NCI-H2196 treated with DMSO at 0.1 percent for 48 hours (cell line): ENCODE measurements at regions not wholly inside any gene's neighbourhood (a gene's known extent, or its start where the extent isn't known, plus 50 kb on each side); places are given as distances from the start of the nearest gene placed in this dataset.
"Not testable (repeated sequence)": the region's sequence is repeated elsewhere in the genome, so short reads cannot be mapped to it uniquely, and the experiment has no call there.

Experiments
- DNase-seq: peaks from one replicate; lab custom pipeline; 2025; ENCODE audit not compliant: unreplicated experiment; lab: John Stamatoyannopoulos, UW

DNA sequence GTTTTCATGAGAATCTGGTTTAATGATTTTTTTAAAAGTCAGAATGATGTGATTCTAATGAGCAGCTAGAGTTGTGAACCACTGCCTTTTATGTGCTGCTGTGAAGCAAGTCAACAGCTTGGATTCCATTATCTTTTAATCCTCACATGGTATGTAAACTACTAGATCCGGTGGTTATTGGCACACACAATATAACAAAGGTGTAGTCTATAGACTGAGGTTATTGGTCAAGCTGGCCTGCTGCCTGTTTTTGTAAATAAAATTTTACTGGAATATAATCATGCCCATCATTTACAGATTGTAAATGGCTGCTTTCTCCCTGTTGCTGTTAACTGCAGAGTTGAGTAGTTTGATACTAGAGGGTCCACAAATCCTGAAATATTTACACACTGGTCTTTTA lies 103.1 kb downstream of the OTOL1 start:
- no peak for DNase-seq

DNA sequence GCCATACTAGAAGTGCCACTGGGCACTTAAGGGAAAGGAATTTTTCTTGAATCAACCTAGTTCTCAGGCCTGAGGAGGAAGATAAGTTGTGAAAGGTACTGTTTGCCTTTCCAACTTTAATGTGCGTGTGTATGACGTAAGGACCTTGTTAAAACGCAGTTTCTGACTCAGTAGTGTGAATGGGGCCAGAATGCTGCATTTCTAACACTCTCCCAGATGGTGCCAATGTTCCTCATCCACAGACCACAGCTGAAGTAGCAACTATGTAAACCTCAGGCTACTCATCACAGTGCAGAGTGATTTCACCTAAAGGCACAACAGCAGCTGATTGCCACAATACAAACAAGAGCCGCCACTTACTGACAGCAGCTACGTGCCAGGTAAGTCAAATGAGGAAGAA lies 103.6 kb downstream of the OTOL1 start:
- DNase-seq = no peak

DNA sequence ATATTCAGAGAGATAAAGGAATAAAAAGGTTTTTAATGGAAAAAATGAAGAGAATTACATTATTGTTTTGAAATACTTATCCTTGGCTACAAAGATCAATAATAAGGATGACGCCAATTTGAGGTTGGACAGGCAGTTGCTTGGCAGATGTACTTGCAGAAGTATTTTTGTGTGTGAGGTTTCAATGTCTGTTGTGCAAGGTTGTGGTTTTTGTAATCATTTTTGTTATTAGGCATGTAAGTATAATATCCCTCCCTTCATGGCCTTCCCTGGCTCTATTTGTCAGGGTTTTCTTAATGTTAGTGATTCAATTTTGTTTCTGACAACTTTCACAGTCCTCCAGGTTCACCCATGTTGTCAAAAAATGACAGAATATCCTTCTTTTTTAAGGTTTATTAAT lies 105.9 kb downstream of the OTOL1 start:
- no peak for DNase-seq

DNA sequence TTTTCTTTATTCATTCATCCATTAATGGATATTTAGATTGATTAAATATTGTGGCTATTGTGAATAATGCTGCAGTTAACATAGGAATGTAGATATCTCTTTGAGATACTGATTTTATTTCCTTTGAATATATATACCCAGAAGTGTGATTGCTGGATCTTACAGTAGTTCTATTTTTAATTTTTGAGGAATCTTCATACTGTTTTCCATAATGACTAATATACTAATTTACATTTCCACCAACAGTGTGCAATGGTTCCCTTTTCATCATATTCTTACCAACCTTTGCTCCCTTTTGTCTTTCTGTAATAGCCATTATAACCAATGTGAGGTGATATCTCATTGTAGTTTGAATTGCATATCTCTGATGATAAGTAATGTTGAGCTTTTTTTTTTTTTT lies 106.3 kb downstream of the OTOL1 start:
- DNase-seq = no peak

DNA sequence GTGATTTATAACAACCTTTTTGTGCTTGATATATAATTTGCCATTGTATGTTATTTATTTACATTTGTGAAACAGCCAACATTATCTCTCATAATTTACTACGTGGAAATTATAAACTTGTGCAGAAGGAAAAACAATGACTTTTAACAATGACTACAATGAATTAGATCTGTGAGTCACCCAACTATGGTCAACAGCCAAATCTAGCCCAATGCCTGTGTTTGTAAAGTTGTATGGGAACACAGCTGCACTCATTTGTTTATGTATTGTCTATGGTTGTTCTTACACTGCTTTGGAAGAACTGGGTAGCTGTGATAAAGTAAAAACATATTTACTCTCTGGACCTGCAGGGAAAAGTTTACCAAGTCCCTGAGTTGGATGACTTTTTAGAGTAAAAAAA lies 110.4 kb downstream of the OTOL1 start:
- no peak for DNase-seq

DNA sequence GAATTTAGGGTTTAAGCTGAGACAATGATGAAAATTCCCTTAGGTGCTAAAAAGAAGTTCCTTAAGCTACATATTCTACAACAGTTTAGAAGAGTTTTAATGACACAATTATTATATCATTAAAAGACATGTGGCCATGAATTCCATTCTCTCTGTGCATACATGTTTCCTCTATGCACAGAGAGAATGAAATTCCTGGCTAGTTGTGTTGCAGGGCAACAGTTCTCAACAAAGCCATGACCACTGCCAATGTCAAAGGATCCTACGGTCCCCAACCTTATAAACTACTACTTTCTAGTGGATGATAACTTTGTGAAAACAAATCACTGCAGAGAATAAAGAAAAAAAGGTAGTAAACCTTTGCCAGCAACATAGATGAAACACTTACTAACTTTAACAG lies 122.7 kb downstream of the OTOL1 start:
- DNase-seq = no peak

DNA sequence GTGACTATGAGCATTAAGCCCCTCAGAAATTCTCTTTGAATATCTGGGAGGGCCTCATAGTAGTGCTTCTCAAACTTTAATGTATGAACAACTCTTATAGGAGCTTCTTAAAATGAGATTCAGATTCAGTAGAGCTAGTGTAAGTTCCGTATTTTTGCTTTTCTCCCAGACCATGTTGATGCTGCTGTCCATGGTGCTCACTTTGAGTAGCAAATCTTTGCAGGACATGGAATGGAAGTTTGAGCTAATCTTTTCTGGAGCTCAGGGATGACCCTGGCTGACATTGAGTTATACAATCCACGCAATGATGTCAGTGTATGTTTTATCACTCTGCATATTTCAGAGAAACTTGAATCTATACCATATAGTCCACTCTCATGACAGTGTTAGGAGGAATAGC lies 134.2 kb downstream of the OTOL1 start:
- no peak for DNase-seq

DNA sequence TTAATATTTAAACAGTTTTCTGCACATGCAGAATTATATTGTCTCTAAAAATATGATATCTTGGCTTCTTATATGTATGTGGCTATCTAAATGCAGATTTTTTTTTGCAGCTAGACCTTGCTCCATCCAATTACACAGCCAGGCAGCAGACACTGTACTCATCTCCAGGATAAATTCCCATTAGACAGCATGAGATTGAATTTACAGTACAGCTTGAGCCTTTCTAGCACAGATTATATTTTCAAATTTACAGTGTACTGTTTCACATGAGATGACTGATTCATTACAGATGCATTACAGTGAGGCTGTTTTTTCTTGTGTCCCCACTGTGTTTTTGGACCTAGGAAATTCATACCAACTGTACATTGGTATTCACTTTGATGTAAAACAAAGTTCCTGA lies 134.9 kb downstream of the OTOL1 start:
- no peak for DNase-seq

DNA sequence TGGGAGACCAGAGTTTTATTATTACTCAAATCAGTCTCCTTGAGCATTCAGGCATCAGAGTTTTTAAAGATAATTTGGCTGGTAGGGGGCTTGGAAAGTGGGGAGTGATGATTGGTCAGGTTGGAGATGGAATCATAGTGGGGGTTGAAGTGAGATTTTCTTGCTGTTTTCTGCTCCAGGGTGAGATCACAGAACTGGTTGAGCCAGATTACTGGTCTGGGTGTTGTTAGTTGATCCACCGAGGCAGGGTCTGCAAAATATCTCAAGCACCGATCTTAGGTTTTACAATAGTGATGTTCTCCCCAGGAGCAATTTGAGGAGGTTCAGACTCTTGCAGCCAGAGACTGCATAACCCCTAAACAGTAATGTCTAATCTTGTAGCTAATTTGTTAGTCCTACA lies 141.0 kb downstream of the OTOL1 start:
- DNase-seq = no peak

DNA sequence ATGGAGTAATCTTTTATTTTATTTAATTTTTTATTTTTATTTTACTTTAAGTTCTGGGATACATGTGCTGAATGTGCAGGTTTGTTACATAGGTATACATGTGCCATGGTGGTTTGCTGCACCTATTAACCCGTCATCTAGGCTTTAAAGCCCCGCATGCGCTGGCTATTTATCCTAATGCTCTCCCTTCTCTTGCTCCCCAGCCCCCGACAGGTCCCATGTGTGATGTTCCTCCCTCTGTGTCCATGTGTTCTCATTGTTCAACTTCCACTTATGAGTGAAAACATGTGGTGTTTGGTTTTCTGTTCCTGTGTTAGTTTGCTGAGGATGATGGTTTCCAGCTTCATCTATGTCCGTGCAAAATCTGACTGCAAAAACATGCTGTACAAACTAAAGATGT lies 142.5 kb downstream of the OTOL1 start:
- not testable (repeated sequence) for DNase-seq

DNA sequence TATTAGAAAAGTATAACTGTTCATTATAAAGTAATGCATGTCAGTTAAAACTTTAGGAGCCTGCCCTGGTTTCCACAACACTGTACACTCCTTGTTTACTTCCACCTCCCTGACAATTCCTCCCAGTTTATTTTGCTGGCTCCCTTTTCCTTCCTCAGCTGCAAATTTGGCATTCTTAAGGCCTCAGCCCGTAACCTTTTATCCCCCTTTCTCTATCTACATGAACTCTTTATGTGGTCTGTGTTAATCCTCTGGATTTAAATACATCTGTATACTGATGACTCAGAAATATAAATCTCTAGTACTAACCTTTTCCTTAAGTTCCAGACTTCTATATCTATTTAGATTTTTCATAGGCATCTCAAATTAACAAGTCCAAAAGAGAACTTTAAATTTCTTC lies 143.6 kb downstream of the OTOL1 start:
- no peak for DNase-seq

DNA sequence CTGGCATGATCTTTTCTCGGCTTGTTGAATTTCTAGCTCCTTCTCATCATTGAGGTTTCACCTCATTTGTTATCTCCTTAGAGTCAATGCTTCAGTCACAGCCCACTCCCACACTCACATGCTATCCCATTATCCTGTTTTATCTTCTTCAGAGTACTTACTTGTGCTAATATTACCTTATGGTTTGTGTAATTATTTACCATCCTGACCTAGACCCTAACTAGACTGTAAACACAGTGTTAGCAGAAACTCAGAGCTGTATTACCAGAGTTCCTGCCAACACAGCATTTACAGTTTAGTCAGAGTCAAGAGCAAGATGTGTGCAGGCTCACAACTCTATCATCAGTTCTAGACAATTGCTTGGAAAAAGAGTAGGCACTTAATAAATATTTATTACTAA lies 144.7 kb downstream of the OTOL1 start:
- DNase-seq = no peak

DNA sequence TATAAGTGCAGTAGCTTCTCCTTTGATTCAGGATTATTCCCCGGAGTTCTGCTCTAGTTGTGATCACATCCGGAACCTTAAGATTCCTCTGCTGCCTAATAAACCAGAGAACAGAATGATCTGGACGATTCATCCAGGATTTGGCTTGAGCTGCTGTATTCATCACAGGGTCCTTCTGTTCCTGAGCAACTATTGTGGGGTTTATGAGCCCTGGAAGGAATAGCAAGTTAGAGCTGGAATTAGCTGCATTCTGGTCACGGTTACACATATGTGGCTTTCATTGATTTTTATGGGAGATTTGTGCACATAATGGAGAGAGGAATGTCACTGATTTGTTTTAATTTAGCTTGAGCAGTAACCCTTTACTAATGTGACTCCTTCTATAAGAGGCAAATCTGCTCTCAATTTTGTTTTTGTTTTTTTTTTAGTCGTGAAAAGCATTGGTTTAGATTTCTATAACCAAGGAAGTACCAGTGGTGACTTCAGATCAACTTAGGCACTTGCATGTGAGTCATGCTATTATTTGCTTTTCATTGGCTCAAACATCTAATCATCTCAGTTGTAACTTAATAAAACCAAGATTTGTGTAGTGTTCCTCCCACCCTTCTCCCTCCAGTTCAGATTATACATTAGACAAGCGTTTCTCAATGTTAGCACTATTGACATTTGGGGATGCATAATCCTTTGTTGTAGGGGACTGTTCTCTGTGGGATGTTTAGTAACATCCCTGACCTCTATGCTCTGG lies 148.5 kb downstream of the OTOL1 start:
- DNase-seq = no peak

DNA sequence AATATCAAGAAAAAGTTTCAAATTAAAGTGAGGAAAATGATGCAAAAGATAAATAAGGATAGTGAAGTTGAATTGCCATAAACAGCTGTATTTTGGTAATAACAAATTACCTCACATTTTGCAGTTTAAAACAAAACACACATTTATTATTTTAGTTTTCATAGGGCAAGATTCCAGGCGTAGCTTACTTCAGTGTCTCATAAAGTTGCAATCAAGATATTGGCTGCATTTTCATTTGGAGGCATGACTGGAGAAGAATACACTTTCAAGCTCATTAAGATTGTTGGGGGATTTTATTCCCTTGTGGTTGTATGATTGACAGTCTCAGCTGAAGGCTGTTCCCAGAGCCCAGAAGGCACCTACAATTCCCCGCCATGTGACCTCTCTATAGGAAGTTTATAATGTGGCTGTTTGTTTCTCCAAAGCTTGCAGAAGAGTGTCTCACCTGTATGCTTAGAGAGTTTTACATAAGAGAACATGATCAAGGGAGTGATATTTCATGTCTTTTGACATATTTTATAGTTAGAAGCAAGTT lies 151.4 kb downstream of the OTOL1 start:
- DNase-seq = no peak

DNA sequence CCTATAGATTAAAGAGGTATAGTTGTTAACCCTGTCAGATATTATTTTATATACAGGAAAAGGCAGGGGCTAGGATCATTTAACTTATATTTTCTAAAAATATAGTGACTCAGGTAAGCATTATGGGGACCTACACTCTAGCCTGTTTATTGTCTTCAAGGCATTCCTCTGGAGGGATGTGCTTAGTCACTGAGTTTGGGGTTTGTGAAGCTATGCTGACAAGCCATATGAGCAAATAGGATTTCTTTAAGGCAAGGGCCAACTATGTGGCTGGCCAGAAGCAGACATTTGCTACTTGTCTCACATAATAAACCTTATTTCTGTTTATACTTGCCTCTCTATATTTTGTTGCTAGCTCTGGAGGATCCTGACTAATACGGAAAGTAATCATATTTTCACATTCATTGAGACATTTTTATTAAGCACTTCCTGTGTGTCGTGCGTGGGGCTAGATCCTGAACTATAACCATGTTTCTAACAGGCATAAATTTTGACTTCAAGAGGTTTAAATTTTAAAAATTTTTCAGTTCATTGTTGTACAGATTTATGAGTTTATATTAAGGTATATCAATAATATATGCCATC lies 153.4 kb downstream of the OTOL1 start:
- no peak for DNase-seq

DNA sequence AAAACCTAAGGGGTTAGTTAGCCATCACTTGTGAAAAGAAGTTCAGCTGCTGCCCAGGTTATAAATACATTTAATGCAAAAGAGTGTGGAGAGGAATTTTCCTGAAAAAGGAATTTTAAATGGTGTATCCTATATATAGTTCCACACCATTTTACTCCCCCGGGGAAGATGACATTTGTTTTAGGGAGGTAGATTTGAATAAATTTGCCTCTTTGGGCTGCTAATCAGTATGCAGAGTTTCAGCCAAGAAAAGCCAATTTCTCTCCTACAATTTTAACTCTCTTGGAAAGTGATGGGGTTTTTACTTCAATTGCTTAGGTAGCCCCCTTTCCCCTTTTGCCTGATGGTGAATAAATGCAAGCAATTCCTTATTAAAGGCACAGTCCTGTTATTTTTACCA lies 161.2 kb downstream of the OTOL1 start:
- DNase-seq = no peak

DNA sequence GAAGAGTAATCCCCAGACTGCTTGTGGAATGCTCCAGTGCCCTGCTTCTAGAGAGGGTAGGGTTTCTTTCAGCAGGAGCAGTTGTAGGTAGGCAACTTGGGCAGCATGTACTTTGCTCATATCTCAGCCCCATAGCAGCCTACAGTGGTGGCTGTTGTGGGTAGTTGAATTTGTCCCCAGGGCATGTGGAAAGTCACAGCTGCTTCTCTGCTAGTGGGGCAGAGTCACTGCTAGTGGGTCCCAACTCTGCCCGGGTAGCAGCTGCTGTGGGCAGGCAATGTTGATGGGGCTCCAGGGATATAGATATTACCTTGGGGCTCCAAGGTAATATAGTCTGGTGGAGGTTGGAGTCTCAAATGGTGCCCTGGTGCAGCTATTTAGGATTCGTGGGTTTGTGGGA lies 174.5 kb downstream of the OTOL1 start:
- no peak for DNase-seq

DNA sequence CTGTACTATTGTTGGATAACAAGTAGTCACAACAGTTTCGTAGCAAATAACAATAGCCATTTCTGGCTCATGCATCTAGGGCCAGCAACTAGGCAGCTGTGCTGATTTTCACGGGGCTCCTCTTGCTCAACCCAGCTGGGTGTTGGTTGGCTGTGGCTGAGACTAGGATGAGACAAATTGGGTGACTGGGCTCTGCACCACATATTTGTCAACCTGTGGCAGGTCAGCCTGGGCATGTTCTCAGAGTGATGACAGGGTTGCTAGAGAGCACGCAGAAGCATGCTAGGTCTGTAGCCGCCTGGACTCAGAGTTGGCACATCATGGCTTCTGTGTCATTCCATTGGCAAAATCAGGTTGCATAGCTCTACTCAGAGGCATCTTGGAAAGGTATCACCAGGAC lies 175.9 kb downstream of the OTOL1 start:
- no peak for DNase-seq

DNA sequence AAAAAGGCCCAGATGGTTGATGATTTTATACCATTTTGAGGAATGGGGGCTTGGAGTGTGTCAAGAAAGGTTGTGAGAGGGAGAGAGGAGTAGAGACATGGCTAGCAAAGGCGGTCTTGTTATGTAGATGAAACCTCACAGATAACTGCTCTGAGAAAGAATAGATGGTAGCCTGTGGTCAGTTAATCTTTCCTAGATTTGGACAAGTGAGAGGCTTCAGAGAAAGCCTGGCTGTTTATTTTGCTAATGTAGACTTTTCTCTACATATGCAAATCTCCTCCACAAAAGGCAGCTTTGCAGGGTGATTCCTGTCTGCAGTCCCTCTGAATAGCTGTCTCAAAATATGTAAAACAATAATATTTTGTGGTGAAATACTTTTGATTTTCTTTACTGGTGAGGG lies 177.3 kb downstream of the OTOL1 start:
- no peak for DNase-seq

DNA sequence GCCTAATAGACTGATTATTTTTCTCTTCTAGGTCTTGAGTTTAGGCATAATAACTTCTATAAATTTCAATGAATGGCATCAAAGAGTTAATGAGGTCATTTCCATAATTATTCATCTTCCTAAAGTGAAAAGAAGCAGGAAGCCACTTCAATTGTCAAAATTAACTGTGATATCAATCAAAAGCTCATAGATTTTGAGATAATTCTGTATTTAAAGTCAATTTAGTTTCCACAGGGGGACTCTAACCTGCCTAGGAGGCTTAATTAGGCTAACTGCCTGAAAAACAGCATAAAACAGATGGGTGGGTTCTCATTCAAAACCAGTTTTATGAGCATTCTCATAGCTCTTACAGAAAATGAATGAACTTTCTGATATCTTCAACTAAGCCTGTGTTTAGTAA lies 177.8 kb downstream of the OTOL1 start:
- no peak for DNase-seq

DNA sequence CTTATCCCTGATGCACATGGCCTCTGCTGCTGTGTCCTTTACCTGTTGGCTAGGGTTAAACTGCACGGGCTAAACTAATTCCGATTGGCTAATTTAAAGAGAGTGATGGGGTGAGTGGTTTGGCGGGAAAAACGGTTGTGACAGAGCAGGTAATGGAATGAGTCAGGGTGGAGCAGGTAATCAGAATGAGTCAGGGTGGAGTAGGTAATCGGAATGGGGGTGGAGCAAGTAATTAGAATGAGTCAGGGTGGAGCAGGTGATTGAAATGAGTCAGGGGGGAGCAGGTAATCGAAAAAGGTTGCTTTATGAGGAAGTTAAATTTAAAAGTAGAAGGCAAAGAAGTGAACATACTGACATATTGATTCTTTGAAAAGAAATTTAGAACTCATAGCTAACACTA lies 185.2 kb downstream of the OTOL1 start:
- DNase-seq = not testable (repeated sequence)

DNA sequence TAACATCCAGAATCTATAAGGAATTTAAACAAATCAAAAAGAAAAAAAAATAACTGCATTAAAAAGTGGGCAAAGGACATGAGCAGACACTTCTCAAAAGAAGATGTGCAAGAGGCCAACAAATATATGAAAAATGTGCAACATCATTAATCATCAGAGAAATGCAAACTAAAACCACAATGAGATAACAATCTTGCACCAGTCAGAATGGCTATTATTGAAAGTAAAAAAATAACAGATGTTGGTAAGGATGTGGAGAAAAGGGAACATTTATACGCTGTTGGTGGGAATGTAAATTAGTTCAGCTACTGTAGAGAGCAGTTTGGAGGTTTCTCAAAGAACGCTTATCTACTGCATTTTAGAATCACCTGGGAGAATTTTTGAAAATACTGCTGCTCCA lies 186.1 kb downstream of the OTOL1 start:
- no peak for DNase-seq
